Keratinocyte (primary cell): ENCODE measurements at regions not wholly inside any gene's neighbourhood (a gene's known extent, or its start where the extent isn't known, plus 50 kb on each side); places are given as distances from the start of the nearest gene placed in this dataset.

Experiments used
- CTCF ChIP-seq, 3 experiments: IDR thresholded peaks in 1 of 3; conservative IDR thresholded peaks in 1 of 3; optimal IDR thresholded peaks in 1 of 3; 2 replicates in 2 of 3; 3 replicates in 1 of 3; pipeline versions ENCODE3 to v1.5.1; 2011; ENCODE audit warnings: low read length in 3 of 3, mild to moderate bottlenecking in 3 of 3, moderate library complexity in 2 of 3, control low read depth in 1 of 3, inconsistent platforms in 1 of 3; ENCODE audit not compliant: insufficient read depth in 2 of 3; ENCODE audit errors: extremely low read depth in 1 of 3
- EZH2 ChIP-seq: IDR thresholded peaks from one replicate; pipeline ENCODE4 v1.6.1; 2012; ENCODE audit warnings: inconsistent platforms, mild to moderate bottlenecking, low read length, moderate library complexity

GRCh38 chr20:37616110-37616425 lies 77.8 kb upstream of the CTNNBL1 start:
- no peak for TF ChIP-seq CTCF (optimal IDR thresholded peaks at IDR 0.05 in 1 of 3, IDR thresholded peaks at IDR 0.05 in 1 of 3, conservative IDR thresholded peaks at IDR 0.05 in 1 of 3; ENCODE audit: extremely low read depth in 1 of 3, insufficient read depth in 2 of 3, low read length in 3 of 3)
- TF ChIP-seq EZH2 = no peak
